Cardiac muscle cell (in vitro differentiated cells and primary cell): ENCODE measurements at regions not wholly inside any gene's neighbourhood (a gene's known extent, or its start where the extent isn't known, plus 50 kb on each side); places are given as distances from the start of the nearest gene placed in this dataset.

Experiments used
- DNase-seq, 2 donors: peaks; one replicate each; pipeline versions ENCODE4 v3.0.0 to v3.0.0-alpha.2; 2010 to 2017; ENCODE audit warnings: low read depth in 1 of 2, low spot score in 1 of 2
- H3K27ac ChIP-seq: fragments of 200-600 bp; sonication (generic); 2 replicates; pipeline ENCODE4 v1.5.1; 2016
- H3K27me3 ChIP-seq: fragments of 200-600 bp; sonication (generic); 2 replicates; pipeline ENCODE4 v1.6.0; 2016; ENCODE audit warnings: control low read depth
- H3K36me3 ChIP-seq: fragments of 200-600 bp; sonication (generic); 2 replicates; pipeline ENCODE4 v1.5.1; 2016; ENCODE audit warnings: control low read depth
- H3K4me1 ChIP-seq: fragments of 200-600 bp; sonication (generic); 2 replicates; pipeline ENCODE4 v1.8.1; 2017; ENCODE audit warnings: low read depth, mild to moderate bottlenecking, mixed run types
- H3K4me3 ChIP-seq: fragments of 200-600 bp; sonication (generic); 2 replicates; pipeline ENCODE4 v1.5.1; 2016; ENCODE audit warnings: mild to moderate bottlenecking
- H3K9me3 ChIP-seq: fragments of 200-600 bp; sonication (generic); 2 replicates; pipeline ENCODE4 v1.5.1; 2017; ENCODE audit warnings: low read depth, mild to moderate bottlenecking, control low read depth
- TF ChIP-seq, protein P1 (sequence below): IDR thresholded peaks from 2 replicates; pipeline ENCODE4 v1.5.1; 2012; ENCODE audit warnings: low read depth, mild to moderate bottlenecking, low read length

DNA sequence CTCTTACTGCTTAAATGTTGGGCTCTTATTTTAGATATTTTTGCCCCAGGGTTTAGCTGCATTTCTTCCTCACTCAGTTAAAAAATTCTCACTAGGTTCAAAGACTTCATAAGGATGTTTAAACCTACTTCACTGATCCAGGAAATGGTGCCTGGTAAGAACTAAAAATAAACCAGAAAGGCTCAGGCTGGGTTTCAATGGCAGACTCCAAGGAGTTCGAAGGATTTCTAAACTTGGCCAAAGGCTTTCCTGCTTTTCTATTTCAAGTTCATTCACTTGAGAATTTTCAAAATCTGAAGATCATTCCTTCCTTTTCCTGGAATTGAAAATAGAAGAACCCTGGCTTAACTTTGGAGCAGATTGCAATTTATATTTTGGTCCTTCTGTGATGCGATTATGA lies 193.0 kb upstream of the MAP1B start:
- Histone ChIP-seq H3K9me3 (no peaks in the 10 kb centered on the region), H3K4me1 (peaks cover 7% of the 10 kb centered on the region), H3K27ac (peak overlapping the region; percentile 25), H3K36me3 (no peaks in the 10 kb centered on the region), H3K27me3 (no peaks in the 10 kb centered on the region), H3K4me3 (no peak overlapping the region)
- TF ChIP-seq, protein P1, sequence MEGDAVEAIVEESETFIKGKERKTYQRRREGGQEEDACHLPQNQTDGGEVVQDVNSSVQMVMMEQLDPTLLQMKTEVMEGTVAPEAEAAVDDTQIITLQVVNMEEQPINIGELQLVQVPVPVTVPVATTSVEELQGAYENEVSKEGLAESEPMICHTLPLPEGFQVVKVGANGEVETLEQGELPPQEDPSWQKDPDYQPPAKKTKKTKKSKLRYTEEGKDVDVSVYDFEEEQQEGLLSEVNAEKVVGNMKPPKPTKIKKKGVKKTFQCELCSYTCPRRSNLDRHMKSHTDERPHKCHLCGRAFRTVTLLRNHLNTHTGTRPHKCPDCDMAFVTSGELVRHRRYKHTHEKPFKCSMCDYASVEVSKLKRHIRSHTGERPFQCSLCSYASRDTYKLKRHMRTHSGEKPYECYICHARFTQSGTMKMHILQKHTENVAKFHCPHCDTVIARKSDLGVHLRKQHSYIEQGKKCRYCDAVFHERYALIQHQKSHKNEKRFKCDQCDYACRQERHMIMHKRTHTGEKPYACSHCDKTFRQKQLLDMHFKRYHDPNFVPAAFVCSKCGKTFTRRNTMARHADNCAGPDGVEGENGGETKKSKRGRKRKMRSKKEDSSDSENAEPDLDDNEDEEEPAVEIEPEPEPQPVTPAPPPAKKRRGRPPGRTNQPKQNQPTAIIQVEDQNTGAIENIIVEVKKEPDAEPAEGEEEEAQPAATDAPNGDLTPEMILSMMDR, result no peak
- DNase-seq, result no peak

DNA sequence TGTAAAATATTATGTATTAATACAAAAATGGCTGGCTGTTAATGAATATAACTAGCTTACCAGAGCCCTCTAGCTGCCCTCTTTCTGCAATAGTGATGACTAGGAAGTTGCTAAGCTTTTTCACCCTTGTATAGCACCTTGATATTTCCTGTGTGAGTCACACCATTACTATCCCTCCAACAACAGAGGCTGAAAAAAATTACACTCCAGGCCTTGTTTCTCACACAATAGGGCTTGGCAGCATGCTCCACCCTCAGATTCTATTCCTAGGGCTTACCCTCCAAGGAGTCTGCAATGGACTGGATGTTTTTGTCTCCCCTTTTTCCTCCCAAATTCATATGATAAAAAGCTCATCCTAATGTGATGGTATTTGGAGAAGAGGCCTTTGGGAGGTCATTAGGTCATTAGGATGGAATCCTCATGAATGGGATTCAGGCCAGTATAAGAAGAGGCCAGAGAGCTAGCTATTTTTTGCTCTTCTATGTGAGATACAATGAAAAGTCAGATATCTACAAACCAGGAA lies 184.6 kb upstream of the MAP1B start:
- Histone ChIP-seq H3K27me3 (no peaks in the 10 kb centered on the region), H3K27ac (no peak overlapping the region), H3K4me1 (no peaks in the 10 kb centered on the region), H3K4me3 (no peak overlapping the region), H3K36me3 (no peaks in the 10 kb centered on the region), H3K9me3 (no peaks in the 10 kb centered on the region)
- peak in 1 of 2 donors; percentile 88 for DNase-seq
- TF ChIP-seq, protein P1, result no peak

DNA sequence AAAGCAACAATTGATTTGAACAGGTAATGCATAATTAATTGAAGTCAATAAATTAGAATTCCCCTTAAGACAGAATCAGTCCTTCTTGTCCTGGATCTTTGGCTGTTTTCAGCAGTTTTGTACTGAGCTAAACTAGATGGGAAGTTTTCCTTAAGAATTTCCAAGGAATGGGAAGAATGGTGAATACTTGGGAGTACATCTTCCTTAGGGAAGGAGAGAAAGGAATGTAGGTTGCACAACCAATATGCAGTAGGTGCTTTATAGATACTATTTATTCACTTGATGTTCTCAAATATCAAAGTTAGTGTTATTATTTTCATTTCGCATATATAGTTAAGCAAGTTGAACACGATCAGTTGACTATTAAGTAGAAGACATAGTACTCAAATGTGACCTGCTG lies 183.5 kb upstream of the MAP1B start:
- no peaks in the 10 kb centered on the region for H3K27me3 ChIP-seq
- no peaks in the 10 kb centered on the region for H3K36me3 ChIP-seq
- H3K27ac ChIP-seq, result no peak overlapping the region
- H3K4me3 ChIP-seq, result no peak overlapping the region
- H3K4me1 ChIP-seq, result no peaks in the 10 kb centered on the region
- DNase-seq, result no peak
- no peaks in the 10 kb centered on the region for H3K9me3 ChIP-seq
- TF ChIP-seq, protein P1, result no peak

DNA sequence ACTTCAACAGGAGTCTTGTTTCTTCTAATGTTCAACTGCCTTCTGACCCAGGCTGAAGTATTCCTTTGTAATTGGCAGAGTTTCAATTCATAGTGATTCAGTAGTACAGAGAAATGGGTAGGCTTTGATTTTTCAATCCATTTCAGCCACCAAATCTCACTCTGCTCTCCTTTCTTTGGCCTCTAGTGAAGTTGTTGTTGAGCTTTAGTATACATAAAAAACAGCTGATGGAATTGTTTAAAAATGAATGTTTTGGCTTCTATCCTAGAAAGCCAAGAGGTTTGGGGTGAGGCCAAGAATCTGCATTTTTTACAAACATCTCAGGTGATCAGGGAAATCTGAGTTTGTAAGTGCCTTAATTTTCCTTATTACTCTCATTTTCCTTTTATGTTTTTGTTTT lies 182.9 kb upstream of the MAP1B start:
- no peaks in the 10 kb centered on the region for H3K9me3 ChIP-seq
- no peak overlapping the region for H3K4me3 ChIP-seq
- peak in 1 of 2 donors; percentile 34 for DNase-seq
- no peaks in the 10 kb centered on the region for H3K4me1 ChIP-seq
- no peak overlapping the region for H3K27ac ChIP-seq
- no peaks in the 10 kb centered on the region for H3K36me3 ChIP-seq
- TF ChIP-seq, protein P1, result no peak
- no peaks in the 10 kb centered on the region for H3K27me3 ChIP-seq

DNA sequence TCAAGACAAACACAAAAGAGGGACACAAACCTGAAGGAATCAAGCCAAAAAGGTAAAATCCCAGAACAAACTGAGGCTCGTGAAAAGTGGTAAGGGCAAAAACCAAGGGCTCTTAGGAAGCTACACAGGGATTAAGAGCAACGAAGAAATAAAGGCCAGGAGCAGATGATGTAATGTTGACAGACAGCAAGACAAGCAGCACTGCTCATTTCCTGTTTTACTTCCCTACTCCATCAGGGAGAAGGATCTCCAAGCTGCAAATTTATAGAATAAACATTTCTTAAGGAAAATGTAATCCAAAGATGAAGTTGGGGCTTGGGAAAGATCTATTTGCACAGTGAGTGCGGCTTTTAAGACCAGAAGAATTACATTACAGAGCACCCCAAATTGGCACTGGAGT lies 182.3 kb upstream of the MAP1B start:
- Histone ChIP-seq H3K27me3 (no peaks in the 10 kb centered on the region), H3K27ac (no peak overlapping the region), H3K9me3 (no peaks in the 10 kb centered on the region), H3K36me3 (no peaks in the 10 kb centered on the region), H3K4me3 (no peak overlapping the region), H3K4me1 (no peaks in the 10 kb centered on the region)
- DNase-seq, result peak in 1 of 2 donors; percentile 71
- TF ChIP-seq, protein P1, result no peak

DNA sequence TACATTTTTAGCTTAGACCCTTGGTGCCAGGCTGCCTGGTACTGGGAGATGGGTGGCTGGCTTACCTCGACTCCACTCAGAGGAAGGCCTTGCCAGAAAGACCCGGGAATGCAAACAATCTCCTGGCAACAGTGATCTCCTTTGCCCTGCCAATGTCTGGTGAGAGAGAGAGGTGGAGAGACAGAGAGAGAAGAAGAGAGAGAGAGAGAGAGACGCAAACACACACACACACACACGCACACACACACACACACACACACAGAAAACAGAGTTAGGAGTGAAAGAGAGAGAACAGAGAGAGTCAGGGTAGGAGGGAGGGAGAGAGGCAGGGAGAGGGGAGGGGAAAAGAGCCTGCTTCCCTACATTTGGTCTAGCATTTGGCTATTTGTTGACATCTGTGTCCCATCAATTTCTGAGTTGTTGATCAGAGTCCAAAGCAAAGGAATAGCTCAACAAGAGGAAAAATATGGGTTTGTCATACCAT lies 181.6 kb upstream of the MAP1B start:
- H3K4me3 ChIP-seq, result no peak overlapping the region

More for the DNA sequence above, 181.6 kb upstream of the MAP1B start:
- Histone ChIP-seq H3K4me1 (no peaks in the 10 kb centered on the region), H3K9me3 (no peaks in the 10 kb centered on the region), H3K27ac (no peak overlapping the region), H3K36me3 (no peaks in the 10 kb centered on the region), H3K27me3 (no peaks in the 10 kb centered on the region)
- TF ChIP-seq, protein P1, result no peak
- DNase-seq, result peak in 1 of 2 donors; percentile 52
